IMR-90 (cell line): ENCODE measurements at regions not wholly inside any gene's neighbourhood (a gene's known extent, or its start where the extent isn't known, plus 50 kb on each side); places are given as distances from the start of the nearest gene placed in this dataset.

Source experiments
- ATAC-seq: fragments of 200-7000 bp; cut with Tn5 transposase; 2 replicates; pipeline ENCODE4 v1.9.1; 2020; ENCODE audit warnings: low read depth, mild to moderate bottlenecking, moderate library complexity
- BruUV-seq: library from RNA; stranded (reverse); fragments of 400-500 nt; replicated peaks from 2 replicates; lab custom pipeline; 2021; lab: Mats Ljungman, UMichigan
- CTCF ChIA-PET: fragments of 300-600 bp; formaldehyde crosslinking; extraction: SDS; loops from one replicate; lab custom pipeline; 2021; ENCODE audit warnings: antibody characterized with exemption; lab: Yijun Ruan, JAX
- POLR2A ChIA-PET: fragments of 300-600 bp; sonication (Branson Sonifier 250); formaldehyde crosslinking; loops from one replicate; lab custom pipeline; 2022; ENCODE audit warnings: antibody characterized with exemption; ENCODE audit not compliant: unreplicated experiment; lab: Charles Lee
- DNase-seq: peaks from one replicate; pipeline ENCODE4 v3.0.0; 2013
- H2AFZ ChIP-seq: replicated peaks from 2 replicates; pipeline ENCODE3; 2013; ENCODE audit warnings: low read length, mild to moderate bottlenecking; ENCODE audit not compliant: poor library complexity
- H2AK5ac ChIP-seq: 2 replicates; pipeline ENCODE4 v1.6.1; 2013; ENCODE audit warnings: low read depth, low read length, inconsistent platforms
- H2AK9ac ChIP-seq: replicated peaks from 2 replicates; pipeline ENCODE3; 2013; ENCODE audit warnings: mild to moderate bottlenecking, low read depth, low read length, moderate library complexity; ENCODE audit not compliant: poor library complexity
- H2BK120ac ChIP-seq: 2 replicates; pipeline ENCODE4 v1.6.1; 2013; ENCODE audit warnings: low read depth, low read length, inconsistent platforms
- H2BK15ac ChIP-seq: 3 replicates; pipeline ENCODE4 v1.6.1; 2013; ENCODE audit warnings: low read depth, low read length, inconsistent platforms
- H2BK20ac ChIP-seq: 2 replicates; pipeline ENCODE4 v1.6.1; 2013; ENCODE audit warnings: low read depth, mild to moderate bottlenecking, inconsistent platforms, low read length, moderate library complexity
- H2BK5ac ChIP-seq: 2 replicates; pipeline ENCODE4 v1.6.1; 2013; ENCODE audit warnings: mild to moderate bottlenecking, low read depth, low read length, inconsistent platforms; ENCODE audit not compliant: poor library complexity, severe bottlenecking
- H3K14ac ChIP-seq: replicated peaks from 2 replicates; pipeline ENCODE4 v1.6.1; 2013; ENCODE audit warnings: low read depth, low read length, inconsistent platforms
- H3K18ac ChIP-seq: 2 replicates; pipeline ENCODE4 v1.6.1; 2013; ENCODE audit warnings: low read depth, low read length, control low read depth
- H3K23ac ChIP-seq: 2 replicates; pipeline ENCODE4 v1.6.1; 2013; ENCODE audit warnings: low read depth, low read length, inconsistent platforms
- H3K27ac ChIP-seq: 2 replicates; pipeline ENCODE4 v1.5.1; 2013; ENCODE audit warnings: mild to moderate bottlenecking, control low read depth, low read length; ENCODE audit not compliant: insufficient read depth
- H3K27me3 ChIP-seq: 2 replicates; pipeline ENCODE4 v1.6.1; 2013; ENCODE audit warnings: low read length; ENCODE audit not compliant: control insufficient read depth, insufficient read depth
- H3K36me3 ChIP-seq: 2 replicates; pipeline ENCODE4 v1.6.1; 2013; ENCODE audit warnings: low read length, mixed read lengths; ENCODE audit not compliant: control insufficient read depth, insufficient read depth
- H3K4ac ChIP-seq: 2 replicates; pipeline ENCODE4 v1.6.1; 2013; ENCODE audit warnings: low read depth, low read length, inconsistent platforms
- H3K4me1 ChIP-seq: 2 replicates; pipeline ENCODE4 v1.6.1; 2013; ENCODE audit warnings: low read length, mixed read lengths; ENCODE audit not compliant: control insufficient read depth, insufficient read depth
- H3K4me2 ChIP-seq: 2 replicates; pipeline ENCODE4 v1.6.1; 2013; ENCODE audit warnings: low read depth, mild to moderate bottlenecking, control low read depth, low read length, moderate library complexity
- H3K4me3 ChIP-seq: 2 replicates; pipeline ENCODE4 v1.5.1; 2013; ENCODE audit warnings: low read depth, mild to moderate bottlenecking, control low read depth, low read length, moderate library complexity; ENCODE audit not compliant: insufficient read depth
- H3K56ac ChIP-seq: 2 replicates; pipeline ENCODE4 v1.6.1; 2013; ENCODE audit warnings: low read length, inconsistent platforms; ENCODE audit not compliant: insufficient read depth; ENCODE audit errors: extremely low read depth
- H3K79me1 ChIP-seq, 2 experiments: 2 replicates each; pipeline ENCODE4 v1.6.1; 2013; ENCODE audit warnings: low read length in 2 of 2, inconsistent platforms in 1 of 2, low read depth in 1 of 2
- H3K9ac ChIP-seq: 2 replicates; pipeline ENCODE4 v1.6.1; 2013; ENCODE audit warnings: low read depth, low read length, control low read depth
- H3K9me1 ChIP-seq: 2 replicates; pipeline ENCODE4 v1.6.1; 2013; ENCODE audit warnings: low read length, inconsistent platforms; ENCODE audit not compliant: insufficient read depth
- H3K9me3 ChIP-seq: 2 replicates; pipeline ENCODE4 v1.6.1; 2013; ENCODE audit warnings: low read length; ENCODE audit not compliant: control insufficient read depth, insufficient read depth
- H4K20me1 ChIP-seq: 2 replicates; pipeline ENCODE4 v1.6.1; 2013; ENCODE audit warnings: low read length, inconsistent platforms; ENCODE audit not compliant: insufficient read depth
- H4K5ac ChIP-seq: 2 replicates; pipeline ENCODE4 v1.6.1; 2013; ENCODE audit warnings: mild to moderate bottlenecking, low read depth, low read length, control low read depth
- H4K8ac ChIP-seq, 2 experiments: 2 replicates each; pipeline ENCODE4 v1.6.1; 2013; ENCODE audit warnings: low read depth in 2 of 2, low read length in 2 of 2, control low read depth in 1 of 2, inconsistent platforms in 1 of 2
- H4K91ac ChIP-seq: 2 replicates; pipeline ENCODE4 v1.6.1; 2013; ENCODE audit warnings: low read depth, low read length, inconsistent platforms; ENCODE audit not compliant: insufficient read depth
- BHLHE40 ChIP-seq: fragments of 150-350 bp; IDR thresholded peaks from 2 replicates; pipeline ENCODE4 v1.6.1; 2016; ENCODE audit warnings: mild to moderate bottlenecking, low read depth, low read length
- CEBPB ChIP-seq: IDR thresholded peaks from 2 replicates; pipeline ENCODE4 v1.6.1; 2012; ENCODE audit warnings: low read depth, low read length, improper control_type of control experiment
- CHD1 ChIP-seq: IDR thresholded peaks from 2 replicates; pipeline ENCODE4 v1.6.1; 2012; ENCODE audit warnings: low read depth, low read length, improper control_type of control experiment
- ELK1 ChIP-seq: fragments of 150-350 bp; IDR thresholded peaks from 2 replicates; pipeline ENCODE4 v1.6.1; 2016; ENCODE audit warnings: low read depth, mild to moderate bottlenecking, low read length, moderate library complexity, borderline replicate concordance
- FOS ChIP-seq: fragments of 150-350 bp; IDR thresholded peaks from 2 replicates; pipeline ENCODE4 v1.6.1; 2016; ENCODE audit warnings: low read depth, low read length
- MAFK ChIP-seq: IDR thresholded peaks from 2 replicates; pipeline ENCODE4 v1.6.1; 2012; ENCODE audit warnings: low read depth, low read length, improper control_type of control experiment
- MAZ ChIP-seq: IDR thresholded peaks from 2 replicates; pipeline ENCODE4 v1.6.1; 2012; ENCODE audit warnings: low read depth, mild to moderate bottlenecking, low read length, improper control_type of control experiment, moderate library complexity, borderline replicate concordance
- MXI1 ChIP-seq: IDR thresholded peaks from 2 replicates; pipeline ENCODE4 v1.6.1; 2012; ENCODE audit warnings: low read depth, mild to moderate bottlenecking, low read length, moderate library complexity, borderline replicate concordance
- NFE2L2 ChIP-seq: fragments of 150-350 bp; IDR thresholded peaks from 2 replicates; pipeline ENCODE4 v1.6.1; 2016; ENCODE audit warnings: low read depth, mild to moderate bottlenecking, low read length
- POLR2A ChIP-seq: IDR thresholded peaks from 2 replicates; pipeline ENCODE4 v1.6.1; 2012; ENCODE audit warnings: mild to moderate bottlenecking, low read depth, low read length
- RAD21 ChIP-seq: IDR thresholded peaks from 2 replicates; pipeline ENCODE4 v1.6.1; 2012; ENCODE audit warnings: low read length, improper control_type of control experiment
- RCOR1 ChIP-seq: IDR thresholded peaks from 2 replicates; pipeline ENCODE4 v1.6.1; 2012; ENCODE audit warnings: mild to moderate bottlenecking, low read length, improper control_type of control experiment; ENCODE audit not compliant: insufficient replicate concordance
- RFX5 ChIP-seq: IDR thresholded peaks from 2 replicates; pipeline ENCODE4 v1.8.0; 2012; ENCODE audit warnings: low read depth, mild to moderate bottlenecking, low read length, moderate library complexity
- SMC3 ChIP-seq: fragments of 150-350 bp; IDR thresholded peaks from 2 replicates; pipeline ENCODE4 v1.6.1; 2016; ENCODE audit warnings: low read depth, mild to moderate bottlenecking, antibody characterized with exemption, low read length, moderate library complexity
- USF2 ChIP-seq: fragments of 150-350 bp; IDR thresholded peaks from 2 replicates; pipeline ENCODE4 v1.6.1; 2017; ENCODE audit warnings: mild to moderate bottlenecking, antibody characterized with exemption, low read length, low read depth
- WGBS, 2 experiments: methylation state at CpG; one replicate each; pipeline versions ENCODE4 v1.1.5 to v1.1.7; 2013; ENCODE audit warnings: missing lambda C conversion rate in 2 of 2; ENCODE audit not compliant: insufficient read length in 1 of 2; ENCODE audit errors: extremely low coverage in 2 of 2; 5-methylcytosine and 5-hydroxymethylcytosine counted together
- dilution Hi-C: fragments of 300-500 bp; cut with HindIII; formaldehyde crosslinking; loops from one replicate; pipeline ENCODE4 v1.14.3; 2018; ENCODE audit warnings: low sequenced_read_pairs; ENCODE audit not compliant: unreplicated experiment
- in situ Hi-C: fragments of 300-500 bp; cut with MboI; formaldehyde crosslinking; loops from 3 replicates; pipeline ENCODE4 v1.14.3; 2019; ENCODE audit warnings: low sequenced_read_pairs, inconsistent platforms, mixed read lengths
- intact Hi-C: fragments of 100-400 bp; cut with micrococcal nuclease; formaldehyde crosslinking; loops from 2 replicates; pipeline ENCODE4 v1.10.0; 2022

GRCh38 chr17:13230350-13231264, 212.8 kb upstream of the ELAC2 start:
- H3K79me1 ChIP-seq = no peaks in the 10 kb centered on the region
- 50% methylated on average over 1 of the region's 11 CpGs; no CpG with 5 or more reads in 1 of the 2 experiments for whole genome bisulfite sequencing, 2 experiments
- no peak overlapping the region for H2AFZ ChIP-seq
- no peak overlapping the region for H3K56ac ChIP-seq
- no peak for DNase-seq
- no peak overlapping the region for H3K4me3 ChIP-seq
- no peaks in the 10 kb centered on the region for H3K9me3 ChIP-seq
- H3K4me2 ChIP-seq = no peak overlapping the region
- H3K23ac ChIP-seq = no peak overlapping the region
- ATAC-seq = no peak
- H2BK120ac ChIP-seq = no peak overlapping the region
- in situ Hi-C loops = no loop called here
- H2AK9ac ChIP-seq = no peak overlapping the region
- H3K36me3 ChIP-seq = no peaks in the 10 kb centered on the region
- CTCF ChIA-PET = no interaction called here
- no peak overlapping the region for H3K27ac ChIP-seq
- no TSS peak for BruUV-seq
- no peaks in the 10 kb centered on the region for H3K9me1 ChIP-seq
- no peak overlapping the region for H4K5ac ChIP-seq
- no peak overlapping the region for H2BK15ac ChIP-seq
- H3K4ac ChIP-seq = no peak overlapping the region
- POLR2A ChIA-PET = no interaction called here
- H2AK5ac ChIP-seq = no peak overlapping the region
- no peak overlapping the region for H3K9ac ChIP-seq
- H4K8ac ChIP-seq = no peak overlapping the region
- no peak overlapping the region for H2BK5ac ChIP-seq
- H4K20me1 ChIP-seq = no peaks in the 10 kb centered on the region
- intact Hi-C loops = no loop called here
- no peak overlapping the region for H3K14ac ChIP-seq
- dilution Hi-C loops = no loop called here
- no peak overlapping the region for H2BK20ac ChIP-seq
- no peak overlapping the region for H4K91ac ChIP-seq
- peaks cover 4% of the 10 kb centered on the region; the same call in 1 of the 2 replicates for H3K27me3 ChIP-seq
- no peak overlapping the region for H3K18ac ChIP-seq
- H3K4me1 ChIP-seq = no peaks in the 10 kb centered on the region
- TF ChIP-seq ELK1 (no peak), CHD1 (no peak), RAD21 (no peak), SMC3 (no peak), RCOR1 (no peak), CEBPB (no peak), BHLHE40 (no peak), NFE2L2 (no peak), FOS (no peak), RFX5 (no peak), POLR2A (no peak), MXI1 (no peak), MAZ (no peak), MAFK (no peak), USF2 (no peak)
